ENCODE measurements at regions not wholly inside any gene's neighbourhood (a gene's known extent, or its start where the extent isn't known, plus 50 kb on each side); places are given as distances from the start of the nearest gene placed in this dataset.

DNA sequence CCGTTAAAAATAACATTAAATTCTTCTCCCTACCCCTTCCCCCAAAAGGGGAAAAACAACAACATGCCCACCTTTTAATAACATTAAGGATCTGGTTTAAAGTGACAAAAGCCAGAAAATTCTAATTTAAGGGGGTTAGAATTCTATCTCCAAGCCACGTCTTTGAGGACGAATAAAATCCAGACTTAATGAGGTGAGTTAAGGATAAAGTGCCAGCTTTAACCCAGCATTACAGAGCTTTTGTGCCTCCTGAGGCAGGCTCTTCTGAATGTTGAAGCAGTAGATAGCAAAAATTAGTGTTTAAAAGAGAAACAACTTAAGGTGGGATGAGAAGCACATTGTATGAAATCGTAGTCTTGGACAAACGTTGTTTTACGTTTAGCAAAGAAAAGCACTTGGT is 329.0 kb upstream of the MPDZ start:
- TF ChIP-seq, protein P1, sequence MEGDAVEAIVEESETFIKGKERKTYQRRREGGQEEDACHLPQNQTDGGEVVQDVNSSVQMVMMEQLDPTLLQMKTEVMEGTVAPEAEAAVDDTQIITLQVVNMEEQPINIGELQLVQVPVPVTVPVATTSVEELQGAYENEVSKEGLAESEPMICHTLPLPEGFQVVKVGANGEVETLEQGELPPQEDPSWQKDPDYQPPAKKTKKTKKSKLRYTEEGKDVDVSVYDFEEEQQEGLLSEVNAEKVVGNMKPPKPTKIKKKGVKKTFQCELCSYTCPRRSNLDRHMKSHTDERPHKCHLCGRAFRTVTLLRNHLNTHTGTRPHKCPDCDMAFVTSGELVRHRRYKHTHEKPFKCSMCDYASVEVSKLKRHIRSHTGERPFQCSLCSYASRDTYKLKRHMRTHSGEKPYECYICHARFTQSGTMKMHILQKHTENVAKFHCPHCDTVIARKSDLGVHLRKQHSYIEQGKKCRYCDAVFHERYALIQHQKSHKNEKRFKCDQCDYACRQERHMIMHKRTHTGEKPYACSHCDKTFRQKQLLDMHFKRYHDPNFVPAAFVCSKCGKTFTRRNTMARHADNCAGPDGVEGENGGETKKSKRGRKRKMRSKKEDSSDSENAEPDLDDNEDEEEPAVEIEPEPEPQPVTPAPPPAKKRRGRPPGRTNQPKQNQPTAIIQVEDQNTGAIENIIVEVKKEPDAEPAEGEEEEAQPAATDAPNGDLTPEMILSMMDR (IDR thresholded peaks at IDR 0.05; ENCODE audit: low read depth, low read length) = no peak
- no peak for DNase-seq (ENCODE audit: extremely low read depth, low read depth)

DNA sequence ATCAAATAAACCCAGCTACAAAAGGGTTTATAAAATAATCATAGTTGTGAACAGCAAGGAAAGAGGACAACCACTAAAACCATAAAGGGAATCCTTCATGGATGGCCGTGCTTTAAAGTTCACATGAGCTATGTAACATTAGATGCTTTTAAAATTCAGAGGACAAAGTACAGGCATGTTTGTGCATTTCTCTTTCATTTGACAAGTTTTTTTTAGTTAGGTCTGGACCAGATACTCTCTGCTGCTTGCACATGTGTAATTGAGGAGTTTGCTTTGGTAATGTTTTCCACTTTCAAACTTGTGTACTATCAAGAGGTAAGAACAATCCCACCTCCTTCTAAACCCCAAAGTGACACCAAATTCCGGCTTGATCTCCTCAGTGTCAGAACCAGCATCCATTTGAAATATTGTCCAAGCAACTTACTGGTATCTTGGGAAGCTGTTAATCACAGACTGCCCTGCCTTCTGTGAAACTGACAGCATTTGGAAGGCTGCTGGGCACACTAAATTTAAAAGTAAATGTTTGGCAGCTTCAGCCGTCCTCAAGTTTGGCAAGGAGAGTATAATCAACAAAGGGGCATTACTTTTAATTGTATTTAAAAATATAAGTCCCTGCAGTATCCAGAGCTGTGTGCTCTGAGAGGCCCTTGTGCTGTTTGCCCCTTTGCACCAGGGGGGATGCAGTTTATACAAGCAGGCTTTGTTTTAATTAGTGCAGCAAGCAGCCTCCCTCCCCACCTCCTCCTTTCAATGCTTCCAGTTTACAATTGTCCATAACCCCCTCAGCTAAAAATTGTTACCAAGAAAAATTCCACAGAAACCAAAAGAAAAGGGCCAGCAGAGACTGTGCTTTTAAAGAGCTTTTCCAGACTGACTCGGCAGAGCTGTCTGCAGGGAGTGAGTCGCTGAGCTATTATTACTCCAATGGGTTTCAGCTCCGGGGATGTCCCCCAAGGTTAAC is 328.3 kb upstream of the MPDZ start:
- no peak for DNase-seq (ENCODE audit: extremely low read depth, low read depth)
- TF ChIP-seq, protein P1 (IDR thresholded peaks at IDR 0.05; ENCODE audit: low read depth, low read length) = no peak

- no peak for DNase-seq (ENCODE audit: extremely low read depth, low read depth)
- TF ChIP-seq, protein P1 (IDR thresholded peaks at IDR 0.05; ENCODE audit: low read depth, low read length) = no peak
Measured at GRCh38 chr9:13606586-13606985, 327.1 kb upstream of the MPDZ start.

DNA sequence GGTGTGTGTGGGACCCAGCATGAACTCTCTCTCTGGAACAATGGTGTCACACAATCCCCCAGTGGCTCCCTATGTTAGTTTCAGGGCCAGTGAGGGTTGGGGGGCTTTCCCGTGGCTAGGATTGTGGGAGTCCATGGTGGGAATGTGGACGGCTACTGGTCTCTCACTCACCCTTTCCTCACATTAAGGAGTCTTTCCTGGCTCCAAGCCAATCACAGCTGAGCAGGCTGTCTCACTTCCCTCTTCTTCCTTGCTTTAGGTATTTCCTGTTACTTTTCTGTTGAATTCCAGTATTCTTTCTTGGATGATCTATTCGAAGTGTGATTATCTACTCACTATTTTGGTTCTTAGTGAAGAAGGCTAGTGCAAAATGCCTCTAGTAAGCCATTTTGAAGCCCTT is 324.4 kb upstream of the MPDZ start:
- no peak for DNase-seq (ENCODE audit: extremely low read depth, low read depth)
- TF ChIP-seq, protein P1 (IDR thresholded peaks at IDR 0.05; ENCODE audit: low read depth, low read length) = no peak

- DNase-seq (ENCODE audit: extremely low read depth, low read depth) = no peak
Measured at GRCh38 chr9:13598738-13599137, 319.2 kb upstream of the MPDZ start.

GRCh38 chr9:13597427-13597826 is 317.9 kb upstream of the MPDZ start:
- DNase-seq (ENCODE audit: extremely low read depth, low read depth) = no peak
- TF ChIP-seq, protein P1 (IDR thresholded peaks at IDR 0.05; ENCODE audit: low read depth, low read length) = no peak

More at GRCh38 chr9:13598738-13599137, 319.2 kb upstream of the MPDZ start:
- TF ChIP-seq, protein P1 (IDR thresholded peaks at IDR 0.05; ENCODE audit: low read depth, low read length) = no peak

DNA sequence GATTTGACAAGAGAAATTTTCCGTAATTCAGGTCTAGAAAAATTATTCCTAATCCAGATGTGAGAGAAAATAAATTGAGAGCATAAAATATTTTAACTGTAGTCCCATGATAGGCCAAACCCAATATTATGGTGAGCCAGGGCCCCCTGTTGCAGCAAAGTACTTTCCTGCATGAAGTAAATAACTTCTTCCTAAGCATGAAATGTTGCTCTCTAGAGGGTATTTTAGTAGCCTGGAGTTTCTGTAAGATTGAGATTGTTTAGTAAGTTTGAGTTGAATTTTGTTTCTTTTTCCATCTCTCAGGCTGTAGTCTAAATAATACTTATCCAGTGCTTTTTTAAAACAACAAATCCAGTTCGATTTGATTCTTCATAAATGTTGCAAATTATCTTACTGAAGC is 317.5 kb upstream of the MPDZ start:
- TF ChIP-seq, protein P1 (IDR thresholded peaks at IDR 0.05; ENCODE audit: low read depth, low read length) = no peak
- no peak for DNase-seq (ENCODE audit: extremely low read depth, low read depth)

Measured in AG09319 (cell line).